ENCODE measurements at regions not wholly inside any gene's neighbourhood (a gene's known extent, or its start where the extent isn't known, plus 50 kb on each side); places are given as distances from the start of the nearest gene placed in this dataset.

- DNase-seq (ENCODE audit: low spot score) = no peak
Measured at GRCh38 chr16:82358161-82358560, 188.1 kb upstream of the MPHOSPH6 start.

- DNase-seq (ENCODE audit: low spot score) = no peak
Measured at GRCh38 chr16:82357237-82357636, 187.2 kb upstream of the MPHOSPH6 start.

GRCh38 chr16:82350560-82350959 is 180.5 kb upstream of the MPHOSPH6 start:
- DNase-seq (ENCODE audit: low spot score) = no peak

- no peak for DNase-seq (ENCODE audit: low spot score)
Measured at GRCh38 chr16:82345318-82345717, 175.3 kb upstream of the MPHOSPH6 start.

GRCh38 chr16:82344157-82344556 is 174.1 kb upstream of the MPHOSPH6 start:
- DNase-seq (ENCODE audit: low spot score) = no peak

GRCh38 chr16:82341146-82341669 is 171.2 kb upstream of the MPHOSPH6 start:
- DNase-seq (ENCODE audit: low spot score) = no peak

GRCh38 chr16:82340531-82340930 is 170.5 kb upstream of the MPHOSPH6 start:
- DNase-seq (ENCODE audit: low spot score) = no peak

GRCh38 chr16:82337355-82337754 is 167.3 kb upstream of the MPHOSPH6 start:
- no peak for DNase-seq (ENCODE audit: low spot score)

- no peak for DNase-seq (ENCODE audit: low spot score)
Measured at GRCh38 chr16:82331974-82332750, 162.1 kb upstream of the MPHOSPH6 start.

GRCh38 chr16:82331397-82331796 is 161.4 kb upstream of the MPHOSPH6 start:
- DNase-seq (ENCODE audit: low spot score) = no peak

GRCh38 chr16:82329504-82330192 is 159.6 kb upstream of the MPHOSPH6 start:
- no peak for DNase-seq (ENCODE audit: low spot score)

- no peak for DNase-seq (ENCODE audit: low spot score)
Measured at GRCh38 chr16:82328881-82329469, 159.0 kb upstream of the MPHOSPH6 start.

- DNase-seq (ENCODE audit: low spot score) = no peak
Measured at GRCh38 chr16:82323171-82323570, 153.1 kb upstream of the MPHOSPH6 start.

GRCh38 chr16:82322177-82322576 is 152.2 kb upstream of the MPHOSPH6 start:
- DNase-seq (ENCODE audit: low spot score) = no peak

- DNase-seq (ENCODE audit: low spot score) = no peak
Measured at GRCh38 chr16:82319038-82319437, 149.0 kb upstream of the MPHOSPH6 start.

- DNase-seq (ENCODE audit: low spot score) = no peak
Measured at GRCh38 chr16:82317411-82318167, 147.6 kb upstream of the MPHOSPH6 start.

GRCh38 chr16:82313754-82314153 is 143.7 kb upstream of the MPHOSPH6 start:
- DNase-seq (ENCODE audit: low spot score) = no peak

GRCh38 chr16:82311528-82311927 is 141.5 kb upstream of the MPHOSPH6 start:
- no peak for DNase-seq (ENCODE audit: low spot score)

GRCh38 chr16:82302042-82302727 is 132.2 kb upstream of the MPHOSPH6 start:
- no peak for DNase-seq (ENCODE audit: low spot score)

GRCh38 chr16:82301146-82301755 is 131.2 kb upstream of the MPHOSPH6 start:
- DNase-seq (ENCODE audit: low spot score) = no peak

- DNase-seq (ENCODE audit: low spot score) = no peak
Measured at GRCh38 chr16:82300374-82300951, 130.4 kb upstream of the MPHOSPH6 start.
